ENCODE measurements at regions not wholly inside any gene's neighbourhood (a gene's known extent, or its start where the extent isn't known, plus 50 kb on each side); places are given as distances from the start of the nearest gene placed in this dataset.

- TF ChIP-seq EZH2phosphoT487 (conservative IDR thresholded peaks at IDR 0.05; ENCODE audit: low read length) = no peak
- TF ChIP-seq CTCF (IDR thresholded peaks at IDR 0.05; ENCODE audit: insufficient read depth, low read length, poor library complexity, severe bottlenecking) = no peak
These were observed 301.1 kb downstream of the BLID start for GRCh38 chr11:121814962-121815361.

Data from SU-DHL-6 (cell line).